Tibial nerve (tissue), 4 donors: ENCODE measurements at regions not wholly inside any gene's neighbourhood (a gene's known extent, or its start where the extent isn't known, plus 50 kb on each side); places are given as distances from the start of the nearest gene placed in this dataset.

Experiments used
- CTCF ChIP-seq, 5 experiments: fragments of 200-600 bp in 3 of 5; fragments of 450-650 bp in 2 of 5; sonication (generic) in 3 of 5; IDR thresholded peaks; one replicate each; pipeline ENCODE4 v1.5.1; 2016 to 2019; ENCODE audit warnings: antibody characterized with exemption in 5 of 5, mild to moderate bottlenecking in 3 of 5, moderate library complexity in 2 of 5
- EP300 ChIP-seq, 2 donors: sonication (generic); formaldehyde crosslinking; IDR thresholded peaks; one replicate each; pipeline ENCODE4 v1.6.1; 2017; ENCODE audit warnings: antibody characterized with exemption in 2 of 2, mild to moderate bottlenecking in 1 of 2
- POLR2A ChIP-seq, 2 donors: fragments of 450-650 bp; IDR thresholded peaks; one replicate each; pipeline ENCODE4 v1.6.1; 2017; ENCODE audit warnings: antibody characterized with exemption in 2 of 2, mild to moderate bottlenecking in 2 of 2, moderate library complexity in 2 of 2

GRCh38 chr2:144081272-144081671 lies 438.6 kb downstream of the ZEB2 start:
- TF ChIP-seq CTCF (IDR thresholded peaks at IDR 0.05) (no peak), POLR2A (IDR thresholded peaks at IDR 0.05) (no peak), EP300 (IDR thresholded peaks at IDR 0.05) (no peak)
